DND-41 (cell line): ENCODE measurements at regions not wholly inside any gene's neighbourhood (a gene's known extent, or its start where the extent isn't known, plus 50 kb on each side); places are given as distances from the start of the nearest gene placed in this dataset.

Experiments used
- ATAC-seq: fragments of 200-7000 bp; cut with Tn5 transposase; 3 replicates; pipeline ENCODE4 v1.9.1; 2021; ENCODE audit warnings: low read depth; ENCODE audit not compliant: insufficient read depth
- DNase-seq: peaks from one replicate; pipeline ENCODE4 v3.0.0-alpha.2; 2020
- H2AFZ ChIP-seq: 2 replicates; pipeline ENCODE4 v1.6.0; 2012; ENCODE audit warnings: low read depth, low read length
- H3K27ac ChIP-seq: 2 replicates; pipeline ENCODE4 v1.5.1; 2012; ENCODE audit warnings: low read length, inconsistent platforms
- H3K27me3 ChIP-seq: fragments of 200-600 bp; sonication (generic); 2 replicates; pipeline ENCODE4 v1.6.0; 2012; ENCODE audit warnings: low read length, mild to moderate bottlenecking, inconsistent platforms; ENCODE audit not compliant: insufficient read depth, poor library complexity
- H3K36me3 ChIP-seq: 2 replicates; pipeline ENCODE4 v1.5.1; 2012; ENCODE audit warnings: low read length, inconsistent platforms; ENCODE audit not compliant: insufficient read depth
- H3K4me1 ChIP-seq: 2 replicates; pipeline ENCODE4 v1.5.1; 2012; ENCODE audit warnings: mild to moderate bottlenecking, low read length; ENCODE audit not compliant: insufficient read depth
- H3K4me2 ChIP-seq: 2 replicates; pipeline ENCODE4 v1.6.0; 2012; ENCODE audit warnings: mild to moderate bottlenecking, moderate library complexity, low read length, inconsistent platforms; ENCODE audit not compliant: insufficient read depth
- H3K4me3 ChIP-seq, 2 experiments: fragments of 200-600 bp in 1 of 2; shearing (Covaris generic) in 1 of 2; 2 replicates each; pipeline ENCODE4 v1.5.1; 2012 to 2016; ENCODE audit warnings: inconsistent platforms in 2 of 2, low read length in 2 of 2, mild to moderate bottlenecking in 2 of 2, low read depth in 1 of 2, moderate library complexity in 1 of 2
- H3K79me2 ChIP-seq: 2 replicates; pipeline ENCODE4 v1.6.0; 2012; ENCODE audit warnings: low read length, inconsistent platforms; ENCODE audit not compliant: insufficient read depth
- H3K9ac ChIP-seq: 2 replicates; pipeline ENCODE4 v1.6.0; 2012; ENCODE audit warnings: low read depth, mild to moderate bottlenecking, inconsistent platforms, low read length, moderate library complexity
- H3K9me3 ChIP-seq: 2 replicates; pipeline ENCODE4 v1.5.1; 2012; ENCODE audit warnings: low read length, moderate library complexity, mild to moderate bottlenecking, inconsistent platforms; ENCODE audit not compliant: insufficient read depth, severe bottlenecking
- H4K20me1 ChIP-seq: 2 replicates; pipeline ENCODE4 v1.6.0; 2012; ENCODE audit warnings: low read length; ENCODE audit not compliant: insufficient read depth
- EZH2 ChIP-seq: IDR thresholded peaks from 3 replicates; pipeline ENCODE4 v1.6.1; 2012; ENCODE audit warnings: borderline replicate concordance, low read depth, mild to moderate bottlenecking, moderate library complexity, low read length, inconsistent platforms; ENCODE audit not compliant: severe bottlenecking
- TF ChIP-seq, protein P1 (sequence below): IDR thresholded peaks from 2 replicates; pipeline ENCODE4 v1.5.1; 2012; ENCODE audit warnings: borderline replicate concordance, low read length, moderate library complexity, mild to moderate bottlenecking; ENCODE audit not compliant: poor library complexity, severe bottlenecking; ENCODE audit errors: extremely low read depth

- Histone ChIP-seq H3K9me3 (no peaks in the 10 kb centered on the region), H3K27me3 (no peaks in the 10 kb centered on the region), H3K79me2 (no peaks in the 10 kb centered on the region), H3K36me3 (no peaks in the 10 kb centered on the region), H3K4me2 (no peak overlapping the region), H4K20me1 (no peaks in the 10 kb centered on the region), H3K4me1 (no peaks in the 10 kb centered on the region), H3K9ac (no peak overlapping the region), H3K27ac (no peak overlapping the region), H2AFZ (no peak overlapping the region), H3K4me3 (no peak overlapping the region)
- no peak for ATAC-seq
- no peak for DNase-seq
- TF ChIP-seq EZH2: no peak
- TF ChIP-seq, protein P1, sequence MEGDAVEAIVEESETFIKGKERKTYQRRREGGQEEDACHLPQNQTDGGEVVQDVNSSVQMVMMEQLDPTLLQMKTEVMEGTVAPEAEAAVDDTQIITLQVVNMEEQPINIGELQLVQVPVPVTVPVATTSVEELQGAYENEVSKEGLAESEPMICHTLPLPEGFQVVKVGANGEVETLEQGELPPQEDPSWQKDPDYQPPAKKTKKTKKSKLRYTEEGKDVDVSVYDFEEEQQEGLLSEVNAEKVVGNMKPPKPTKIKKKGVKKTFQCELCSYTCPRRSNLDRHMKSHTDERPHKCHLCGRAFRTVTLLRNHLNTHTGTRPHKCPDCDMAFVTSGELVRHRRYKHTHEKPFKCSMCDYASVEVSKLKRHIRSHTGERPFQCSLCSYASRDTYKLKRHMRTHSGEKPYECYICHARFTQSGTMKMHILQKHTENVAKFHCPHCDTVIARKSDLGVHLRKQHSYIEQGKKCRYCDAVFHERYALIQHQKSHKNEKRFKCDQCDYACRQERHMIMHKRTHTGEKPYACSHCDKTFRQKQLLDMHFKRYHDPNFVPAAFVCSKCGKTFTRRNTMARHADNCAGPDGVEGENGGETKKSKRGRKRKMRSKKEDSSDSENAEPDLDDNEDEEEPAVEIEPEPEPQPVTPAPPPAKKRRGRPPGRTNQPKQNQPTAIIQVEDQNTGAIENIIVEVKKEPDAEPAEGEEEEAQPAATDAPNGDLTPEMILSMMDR: no peak
Observed at GRCh38 chr1:59013276-59013927, 229.6 kb upstream of the JUN start.

GRCh38 chr1:59013928-59014279 is 230.1 kb upstream of the JUN start:
- H3K4me1 ChIP-seq: no peaks in the 10 kb centered on the region
- H3K79me2 ChIP-seq: no peaks in the 10 kb centered on the region
- H3K27me3 ChIP-seq: no peaks in the 10 kb centered on the region
- no peak for TF ChIP-seq EZH2
- TF ChIP-seq, protein P1: no peak
- no peak overlapping the region for H3K4me2 ChIP-seq
- no peak overlapping the region for H3K27ac ChIP-seq
- no peaks in the 10 kb centered on the region for H3K36me3 ChIP-seq
- no peak overlapping the region for H3K9ac ChIP-seq
- no peak overlapping the region for H3K4me3 ChIP-seq
- DNase-seq (no peak), ATAC-seq (no peak)
- no peaks in the 10 kb centered on the region for H3K9me3 ChIP-seq
- no peak overlapping the region for H2AFZ ChIP-seq
- no peaks in the 10 kb centered on the region for H4K20me1 ChIP-seq

GRCh38 chr1:59014827-59015226 is 231.0 kb upstream of the JUN start:
- DNase-seq (no peak), ATAC-seq (no peak)
- Histone ChIP-seq H3K9ac (no peak overlapping the region), H2AFZ (no peak overlapping the region), H3K4me3 (no peak overlapping the region), H4K20me1 (no peaks in the 10 kb centered on the region), H3K9me3 (no peaks in the 10 kb centered on the region), H3K27ac (no peak overlapping the region), H3K79me2 (no peaks in the 10 kb centered on the region), H3K4me1 (peaks cover 6% of the 10 kb centered on the region), H3K36me3 (no peaks in the 10 kb centered on the region), H3K27me3 (no peaks in the 10 kb centered on the region), H3K4me2 (no peak overlapping the region)
- TF ChIP-seq, protein P1: no peak
- TF ChIP-seq EZH2: no peak
